ENCODE measurements at regions not wholly inside any gene's neighbourhood (a gene's known extent, or its start where the extent isn't known, plus 50 kb on each side); places are given as distances from the start of the nearest gene placed in this dataset.
"Not testable (repeated sequence)": the region's sequence is repeated elsewhere in the genome, so short reads cannot be mapped to it uniquely, and the experiment has no call there.

DNA sequence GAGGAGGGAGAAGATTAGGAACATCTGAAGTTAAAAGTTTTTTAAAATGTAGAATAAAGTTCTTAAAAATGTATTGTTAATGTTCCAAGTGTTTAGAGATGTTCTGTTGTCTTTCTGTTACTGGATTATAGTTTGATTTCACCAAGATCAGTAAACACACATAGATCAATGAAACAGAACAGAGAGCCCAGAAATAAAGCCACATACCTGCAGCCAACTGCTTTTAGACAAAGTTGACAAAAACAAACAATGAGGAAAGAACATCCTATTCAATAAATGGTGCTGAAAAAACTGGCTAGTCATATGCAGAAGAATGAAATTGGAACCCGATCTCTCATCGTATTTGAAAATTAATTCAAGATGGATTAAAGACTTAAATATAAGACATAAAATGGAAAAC lies 966.3 kb upstream of the POU3F4 start (continued):
- TF ChIP-seq ZBTB4 (CRISPR knock-in tag; IDR thresholded peaks at IDR 0.05) = no peak

DNA sequence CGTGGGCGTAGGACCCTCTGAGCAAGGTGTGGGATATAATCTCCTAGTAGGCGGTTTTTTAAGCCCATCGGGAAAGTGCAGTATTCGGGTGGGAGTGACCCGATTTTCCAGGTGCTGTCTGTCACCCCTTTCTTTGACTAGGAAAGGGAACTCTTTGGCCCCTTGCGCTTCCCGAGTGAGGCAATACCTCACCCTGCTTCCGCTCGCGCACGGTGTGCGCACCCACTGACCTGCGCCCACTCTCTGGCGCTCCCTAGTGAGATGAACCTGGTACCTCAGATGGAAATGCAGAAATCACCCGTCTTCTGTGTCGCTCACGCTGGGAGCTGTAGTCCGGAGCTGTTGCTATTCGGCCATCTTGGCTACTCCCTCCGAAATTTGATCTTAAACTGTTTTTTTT lies 955.9 kb upstream of the POU3F4 start:
- H3K36me3 ChIP-seq (ENCODE audit: control insufficient read depth in 2 of 2, insufficient read depth in 2 of 2, low read length in 1 of 2); SMC1A ChIA-PET (ENCODE audit: uncharacterized antibody, unreplicated experiment); H2AFZ ChIP-seq (ENCODE audit: control insufficient read depth, low read depth, low read length); intact Hi-C loops (cut with micrococcal nuclease; ENCODE audit: unreplicated experiment); H3K27ac ChIP-seq (ENCODE audit: control insufficient read depth, insufficient read depth); ATAC-seq; H3K4me2 ChIP-seq (ENCODE audit: control insufficient read depth, insufficient read depth); BruUV-seq (replicated peaks); H4K20me1 ChIP-seq (ENCODE audit: control insufficient read depth, insufficient read depth); RAD21 ChIA-PET (ENCODE audit: unreplicated experiment); CTCF ChIA-PET; H3K79me2 ChIP-seq (ENCODE audit: control insufficient read depth, insufficient read depth, low read length); H3K27me3 ChIP-seq (replicated peaks in 1 of 2; ENCODE audit: control insufficient read depth in 2 of 2, insufficient read depth in 2 of 2, low read length in 1 of 2); POLR2A ChIA-PET; DNase-seq (ENCODE audit: low read depth, low spot score); H3K9ac ChIP-seq (ENCODE audit: control insufficient read depth, insufficient read depth, low read length); H3K4me3 ChIP-seq; H3K9me3 ChIP-seq (replicated peaks; ENCODE audit: control insufficient read depth, insufficient read depth, low read length); FAIRE-seq; H3K4me1 ChIP-seq (ENCODE audit: control insufficient read depth, insufficient read depth, low read length); in situ Hi-C loops (cut with MboI): not testable (repeated sequence)
- 55% methylated on average over 21 of the region's 21 CpGs for WGBS (ENCODE audit: insufficient coverage, insufficient replicate concordance, low lambda C conversion rate, missing lambda C conversion rate)

DNA sequence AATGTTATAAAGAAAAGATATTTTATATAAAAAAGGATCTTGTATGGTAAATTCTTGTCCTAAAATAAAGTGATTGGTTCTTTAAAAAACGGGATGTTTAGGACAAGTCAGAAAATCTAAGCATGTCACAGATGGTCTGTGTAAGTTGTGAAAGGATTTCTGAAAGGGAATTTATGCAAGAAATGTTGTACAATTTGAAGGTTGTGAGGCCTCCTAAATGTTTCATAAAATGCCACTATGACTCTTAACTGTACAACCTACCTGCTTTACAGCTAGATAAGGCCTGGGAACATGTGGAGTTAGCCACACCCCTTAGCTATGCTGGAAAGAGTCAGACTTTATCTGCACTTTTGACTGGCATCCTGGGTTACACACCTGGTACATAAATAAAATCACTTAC lies 951.5 kb upstream of the POU3F4 start:
- Histone ChIP-seq H3K79me2 (ENCODE audit: control insufficient read depth, insufficient read depth, low read length) (no peaks in the 10 kb centered on the region), H4K20me1 (ENCODE audit: control insufficient read depth, insufficient read depth) (no peaks in the 10 kb centered on the region), H3K27ac (ENCODE audit: control insufficient read depth, insufficient read depth) (no peak overlapping the region), H2AFZ (ENCODE audit: control insufficient read depth, low read depth, low read length) (no peak overlapping the region), H3K27me3 (replicated peaks in 1 of 2; ENCODE audit: control insufficient read depth in 2 of 2, insufficient read depth in 2 of 2, low read length in 1 of 2) (no peaks in the 10 kb centered on the region), H3K36me3 (ENCODE audit: control insufficient read depth in 2 of 2, insufficient read depth in 2 of 2, low read length in 1 of 2) (no peaks in the 10 kb centered on the region), H3K4me3 (no peak overlapping the region), H3K4me1 (ENCODE audit: control insufficient read depth, insufficient read depth, low read length) (no peaks in the 10 kb centered on the region), H3K4me2 (ENCODE audit: control insufficient read depth, insufficient read depth) (no peak overlapping the region), H3K9me3 (replicated peaks; ENCODE audit: control insufficient read depth, insufficient read depth, low read length) (no peaks in the 10 kb centered on the region; the same call in 2 of the 3 replicates), H3K9ac (ENCODE audit: control insufficient read depth, insufficient read depth, low read length) (no peak overlapping the region)
- TF ChIP-seq SMARCA5 (IDR thresholded peaks at IDR 0.05) (no peak), JUNB (IDR thresholded peaks at IDR 0.05) (no peak), EZH2 (IDR thresholded peaks at IDR 0.05; ENCODE audit: borderline replicate concordance, control insufficient read depth, low read depth, low read length) (no peak), BMI1 (IDR thresholded peaks at IDR 0.05; ENCODE audit: borderline replicate concordance) (no peak), MXI1 (IDR thresholded peaks at IDR 0.05; ENCODE audit: low read depth, low read length) (no peak), ZZZ3 (IDR thresholded peaks at IDR 0.05; ENCODE audit: control insufficient read depth, insufficient read length, low read depth) (no peak)
- TF ChIP-seq, protein P1, sequence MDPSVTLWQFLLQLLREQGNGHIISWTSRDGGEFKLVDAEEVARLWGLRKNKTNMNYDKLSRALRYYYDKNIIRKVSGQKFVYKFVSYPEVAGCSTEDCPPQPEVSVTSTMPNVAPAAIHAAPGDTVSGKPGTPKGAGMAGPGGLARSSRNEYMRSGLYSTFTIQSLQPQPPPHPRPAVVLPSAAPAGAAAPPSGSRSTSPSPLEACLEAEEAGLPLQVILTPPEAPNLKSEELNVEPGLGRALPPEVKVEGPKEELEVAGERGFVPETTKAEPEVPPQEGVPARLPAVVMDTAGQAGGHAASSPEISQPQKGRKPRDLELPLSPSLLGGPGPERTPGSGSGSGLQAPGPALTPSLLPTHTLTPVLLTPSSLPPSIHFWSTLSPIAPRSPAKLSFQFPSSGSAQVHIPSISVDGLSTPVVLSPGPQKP (IDR thresholded peaks at IDR 0.05; ENCODE audit: low read depth, low read length) = no peak
- DNase-seq (ENCODE audit: low read depth, low spot score) (no peak), FAIRE-seq (no peak), ATAC-seq (no peak)
- WGBS (ENCODE audit: insufficient coverage, insufficient replicate concordance, low lambda C conversion rate, missing lambda C conversion rate) = 0% methylated on average over 1 of the region's 1 CpG
- BruUV-seq (replicated peaks) = no TSS peak
- ChIA-PET RAD21 (ENCODE audit: unreplicated experiment) (no interaction called here), SMC1A (ENCODE audit: uncharacterized antibody, unreplicated experiment) (interaction anchor here (1.1 kb wide), 1 partner anchor 120 kb away, joined by 3 read pairs; no protein-coding TSS in a partner anchor), CTCF (interaction anchor here (0.6 kb wide), 1 partner anchor 18 kb away, joined by 3 read pairs; no protein-coding TSS in a partner anchor), POLR2A (no interaction called here)
- in situ Hi-C loops (cut with MboI) (no loop called here), intact Hi-C loops (cut with micrococcal nuclease; ENCODE audit: unreplicated experiment) (no loop called here)
